ENCODE measurements at regions not wholly inside any gene's neighbourhood (a gene's known extent, or its start where the extent isn't known, plus 50 kb on each side); places are given as distances from the start of the nearest gene placed in this dataset.

- Mint-ChIP-seq H3K27me3 (peaks cover 11% of the 10 kb centered on the region), H3K4me3 (no peak overlapping the region), H3K27ac (no peak overlapping the region), H3K36me3 (no peaks in the 10 kb centered on the region), H3K4me1 (ENCODE audit: unreplicated experiment) (peaks cover 15% of the 10 kb centered on the region), H3K9me3 (no peaks in the 10 kb centered on the region)
- TF ChIP-seq CTCF (conservative IDR thresholded peaks at IDR 0.05): no peak
- DNase-seq (ENCODE audit: extremely low spot score, unreplicated experiment): no peak
Observed at GRCh38 chr3:66585520-66586095, 84.8 kb upstream of the LRIG1 start.

DNA sequence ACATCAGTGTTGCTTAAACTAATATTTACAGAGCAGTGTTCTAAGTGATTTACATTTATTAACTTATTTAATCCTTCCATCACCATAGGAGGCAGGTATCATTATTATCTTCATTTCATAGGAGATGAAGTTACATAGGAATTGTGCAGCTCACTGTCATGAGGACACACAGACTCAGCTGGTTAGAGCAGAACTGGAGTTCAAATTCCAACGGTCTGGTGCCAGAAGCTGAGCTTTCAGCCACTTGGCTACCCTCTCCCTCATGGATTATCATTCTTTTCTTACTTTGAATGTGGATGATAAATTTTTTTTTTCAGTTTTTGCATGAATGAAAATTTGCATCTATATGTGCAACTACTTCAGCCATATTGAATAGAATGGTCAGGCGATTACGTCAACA, 86.0 kb upstream of the LRIG1 start:
- no peaks in the 10 kb centered on the region for H3K9me3 Mint-ChIP-seq
- peaks cover 11% of the 10 kb centered on the region for H3K27me3 Mint-ChIP-seq
- no peaks in the 10 kb centered on the region for H3K36me3 Mint-ChIP-seq
- H3K27ac Mint-ChIP-seq: no peak overlapping the region
- DNase-seq (ENCODE audit: extremely low spot score, unreplicated experiment): no peak
- H3K4me3 Mint-ChIP-seq: no peak overlapping the region
- TF ChIP-seq CTCF (conservative IDR thresholded peaks at IDR 0.05): no peak
- peaks cover 12% of the 10 kb centered on the region for H3K4me1 Mint-ChIP-seq (ENCODE audit: unreplicated experiment)

- H3K4me1 Mint-ChIP-seq (ENCODE audit: unreplicated experiment): peaks cover 23% of the 10 kb centered on the region
- no peaks in the 10 kb centered on the region for H3K36me3 Mint-ChIP-seq
Observed at GRCh38 chr3:66588340-66588847, 87.6 kb upstream of the LRIG1 start.

GRCh38 chr3:66592016-66592761, 91.4 kb upstream of the LRIG1 start:
- no peak for TF ChIP-seq CTCF (conservative IDR thresholded peaks at IDR 0.05)
- H3K4me3 Mint-ChIP-seq: no peak overlapping the region
- no peaks in the 10 kb centered on the region for H3K36me3 Mint-ChIP-seq
- no peak for DNase-seq (ENCODE audit: extremely low spot score, unreplicated experiment)
- H3K27ac Mint-ChIP-seq: no peak overlapping the region
- H3K4me1 Mint-ChIP-seq (ENCODE audit: unreplicated experiment): peaks cover 28% of the 10 kb centered on the region
- peaks cover 17% of the 10 kb centered on the region for H3K27me3 Mint-ChIP-seq
- H3K9me3 Mint-ChIP-seq: no peaks in the 10 kb centered on the region

More at GRCh38 chr3:66588340-66588847, 87.6 kb upstream of the LRIG1 start:
- TF ChIP-seq CTCF (conservative IDR thresholded peaks at IDR 0.05): no peak
- H3K4me3 Mint-ChIP-seq: no peak overlapping the region
- H3K9me3 Mint-ChIP-seq: no peaks in the 10 kb centered on the region
- no peak for DNase-seq (ENCODE audit: extremely low spot score, unreplicated experiment)
- no peak overlapping the region for H3K27ac Mint-ChIP-seq
- peaks cover 14% of the 10 kb centered on the region for H3K27me3 Mint-ChIP-seq

- no peak for TF ChIP-seq CTCF (conservative IDR thresholded peaks at IDR 0.05)
- Mint-ChIP-seq H3K36me3 (no peaks in the 10 kb centered on the region), H3K4me1 (ENCODE audit: unreplicated experiment) (peaks cover 28% of the 10 kb centered on the region), H3K4me3 (peak overlapping the region; percentile 18), H3K27me3 (peaks cover 17% of the 10 kb centered on the region), H3K9me3 (no peaks in the 10 kb centered on the region), H3K27ac (no peak overlapping the region)
- DNase-seq (ENCODE audit: extremely low spot score, unreplicated experiment): no peak
Observed at GRCh38 chr3:66592927-66593625, 92.3 kb upstream of the LRIG1 start.

All from type B pancreatic cell (in vitro differentiated cells).